Gastroesophageal sphincter (tissue), 4 donors: ENCODE measurements at regions not wholly inside any gene's neighbourhood (a gene's known extent, or its start where the extent isn't known, plus 50 kb on each side); places are given as distances from the start of the nearest gene placed in this dataset.

ENCODE experiments used
- ATAC-seq: fragments of 150-250 bp; one replicate; pipeline ENCODE4 v1.9.1; 2016; ENCODE audit warnings: mild to moderate bottlenecking, moderate library complexity
- H3K27ac ChIP-seq, 4 donors: fragments of 200-600 bp; sonication (generic) in 3 of 4; 1 replicate in 3 of 4; 2 replicates in 1 of 4; pipeline ENCODE4 v1.5.1; 2016 to 2019
- H3K27me3 ChIP-seq: fragments of 200-600 bp; sonication (generic); one replicate; pipeline ENCODE4 v1.5.1; 2019
- H3K36me3 ChIP-seq, 2 donors: fragments of 200-600 bp; sonication (generic); one replicate each; pipeline ENCODE4 v1.5.1; 2019; ENCODE audit warnings: control low read depth in 1 of 2
- H3K4me1 ChIP-seq, 3 donors: fragments of 200-600 bp; sonication (generic); 1 replicate in 2 of 3; 2 replicates in 1 of 3; pipeline ENCODE4 v1.5.1; 2016 to 2019; ENCODE audit warnings: control low read depth in 2 of 3
- H3K4me3 ChIP-seq, 2 donors: fragments of 200-600 bp; sonication (generic); one replicate each; pipeline ENCODE4 v1.5.1; 2019; ENCODE audit warnings: mild to moderate bottlenecking in 1 of 2, moderate library complexity in 1 of 2
- H3K9me3 ChIP-seq, 3 donors: fragments of 200-600 bp; sonication (generic); one replicate each; pipeline ENCODE4 v1.5.1; 2017 to 2019; ENCODE audit warnings: control low read depth in 2 of 3
- EP300 ChIP-seq: sonication (generic); formaldehyde crosslinking; IDR thresholded peaks from one replicate; pipeline ENCODE4 v1.6.1; 2017; ENCODE audit warnings: antibody characterized with exemption, mild to moderate bottlenecking
- POLR2A ChIP-seq, 2 donors: fragments of 450-650 bp; IDR thresholded peaks; one replicate each; pipeline ENCODE4 v1.6.1; 2017; ENCODE audit warnings: antibody characterized with exemption in 2 of 2, mild to moderate bottlenecking in 2 of 2, moderate library complexity in 1 of 2
- POLR2AphosphoS5 ChIP-seq: sonication (generic); formaldehyde crosslinking; IDR thresholded peaks from one replicate; pipeline ENCODE4 v1.6.1; 2017; ENCODE audit warnings: antibody characterized with exemption
- WGBS, 2 donors: methylation state at CpG; one replicate each; pipeline ENCODE4 v1.1.5; 2018; ENCODE audit warnings: low coverage in 1 of 2; 5-methylcytosine and 5-hydroxymethylcytosine counted together
- TF ChIP-seq, protein P1 (sequence below), 4 experiments: fragments of 200-600 bp in 2 of 4; fragments of 450-650 bp in 2 of 4; sonication (generic) in 1 of 4; IDR thresholded peaks; one replicate each; pipeline ENCODE4 v1.5.1; 2017 to 2019; ENCODE audit warnings: antibody characterized with exemption in 4 of 4, mild to moderate bottlenecking in 2 of 4, moderate library complexity in 2 of 4

DNA sequence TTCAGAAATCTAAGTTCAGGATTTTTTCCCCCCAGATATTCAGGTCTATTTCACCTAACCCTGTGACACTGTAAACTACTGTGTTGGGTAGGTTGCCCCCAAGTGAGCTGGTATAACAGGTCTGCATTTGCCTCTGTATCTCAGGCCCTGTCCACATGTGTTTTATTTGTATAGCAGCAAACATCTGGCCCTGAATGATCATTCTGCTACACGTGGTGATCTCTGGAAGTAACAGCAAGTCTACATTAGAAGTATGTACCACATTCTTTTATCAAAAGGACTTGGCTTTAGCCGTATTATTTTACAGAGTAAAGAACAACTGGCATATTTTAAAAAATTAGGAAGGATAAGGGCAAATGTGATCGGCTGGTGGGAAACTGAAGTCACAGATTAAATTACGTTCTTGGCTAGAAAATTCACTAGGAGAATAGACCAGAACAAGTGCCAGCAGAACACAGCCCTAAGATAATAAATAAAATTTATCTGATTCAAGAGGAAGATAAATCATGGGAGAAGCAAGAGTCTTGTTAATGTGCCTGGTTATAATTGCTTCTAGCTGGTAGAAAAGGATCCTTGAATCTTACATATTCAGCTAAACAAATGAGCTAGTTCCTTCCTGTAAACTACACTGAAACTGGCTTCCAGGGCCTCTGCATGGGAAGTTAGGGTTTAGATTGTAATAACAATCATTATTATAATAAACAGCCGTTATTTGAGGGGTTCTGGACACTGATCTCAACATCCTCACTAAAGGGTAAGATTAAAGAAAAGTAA, 192.1 kb downstream of the SAMD5 start:
- no peak for ATAC-seq
- Histone ChIP-seq H3K4me1 (no peaks in the 10 kb centered on the region), H3K27ac (no peak overlapping the region), H3K36me3 (no peaks in the 10 kb centered on the region), H3K9me3 (no peaks in the 10 kb centered on the region), H3K4me3 (no peak overlapping the region), H3K27me3 (no peaks in the 10 kb centered on the region)
- 46 to 80% methylated on average over 4 to 5 of the region's 5 CpGs for WGBS, 2 donors
- TF ChIP-seq POLR2A (IDR thresholded peaks at IDR 0.05), result no peak
- TF ChIP-seq EP300, result no peak
- no peak for TF ChIP-seq POLR2AphosphoS5
- TF ChIP-seq, protein P1, sequence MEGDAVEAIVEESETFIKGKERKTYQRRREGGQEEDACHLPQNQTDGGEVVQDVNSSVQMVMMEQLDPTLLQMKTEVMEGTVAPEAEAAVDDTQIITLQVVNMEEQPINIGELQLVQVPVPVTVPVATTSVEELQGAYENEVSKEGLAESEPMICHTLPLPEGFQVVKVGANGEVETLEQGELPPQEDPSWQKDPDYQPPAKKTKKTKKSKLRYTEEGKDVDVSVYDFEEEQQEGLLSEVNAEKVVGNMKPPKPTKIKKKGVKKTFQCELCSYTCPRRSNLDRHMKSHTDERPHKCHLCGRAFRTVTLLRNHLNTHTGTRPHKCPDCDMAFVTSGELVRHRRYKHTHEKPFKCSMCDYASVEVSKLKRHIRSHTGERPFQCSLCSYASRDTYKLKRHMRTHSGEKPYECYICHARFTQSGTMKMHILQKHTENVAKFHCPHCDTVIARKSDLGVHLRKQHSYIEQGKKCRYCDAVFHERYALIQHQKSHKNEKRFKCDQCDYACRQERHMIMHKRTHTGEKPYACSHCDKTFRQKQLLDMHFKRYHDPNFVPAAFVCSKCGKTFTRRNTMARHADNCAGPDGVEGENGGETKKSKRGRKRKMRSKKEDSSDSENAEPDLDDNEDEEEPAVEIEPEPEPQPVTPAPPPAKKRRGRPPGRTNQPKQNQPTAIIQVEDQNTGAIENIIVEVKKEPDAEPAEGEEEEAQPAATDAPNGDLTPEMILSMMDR (IDR thresholded peaks at IDR 0.05), result no peak

- no peak for ATAC-seq
- no peak overlapping the region for H3K27ac ChIP-seq
- H3K36me3 ChIP-seq, result no peaks in the 10 kb centered on the region
- WGBS, 2 donors, result 80 to 81% methylated on average over 3 to 5 of the region's 5 CpGs
- TF ChIP-seq POLR2A (IDR thresholded peaks at IDR 0.05), result no peak
- no peak for TF ChIP-seq EP300
- TF ChIP-seq, protein P1 (IDR thresholded peaks at IDR 0.05), result no peak
- no peak for TF ChIP-seq POLR2AphosphoS5
- no peak overlapping the region for H3K4me3 ChIP-seq
- H3K4me1 ChIP-seq, result no peaks in the 10 kb centered on the region
- no peaks in the 10 kb centered on the region for H3K27me3 ChIP-seq
- no peaks in the 10 kb centered on the region for H3K9me3 ChIP-seq
Measured at GRCh38 chr6:147704691-147705090, 196.2 kb downstream of the SAMD5 start.

- ATAC-seq, result no peak
- TF ChIP-seq, protein P1 (IDR thresholded peaks at IDR 0.05), result no peak
- TF ChIP-seq POLR2A (IDR thresholded peaks at IDR 0.05) (no peak), EP300 (no peak), POLR2AphosphoS5 (no peak)
- no peaks in the 10 kb centered on the region for H3K27me3 ChIP-seq
- no peaks in the 10 kb centered on the region for H3K4me1 ChIP-seq
- H3K27ac ChIP-seq, result no peak overlapping the region
- no peaks in the 10 kb centered on the region for H3K36me3 ChIP-seq
- no peak overlapping the region for H3K4me3 ChIP-seq
- no peaks in the 10 kb centered on the region for H3K9me3 ChIP-seq
Measured at GRCh38 chr6:147707524-147707923, 199.0 kb downstream of the SAMD5 start.

- H3K4me3 ChIP-seq, result no peak overlapping the region
- H3K9me3 ChIP-seq, result no peaks in the 10 kb centered on the region
- H3K27me3 ChIP-seq, result no peaks in the 10 kb centered on the region
- no peaks in the 10 kb centered on the region for H3K36me3 ChIP-seq
- no peaks in the 10 kb centered on the region for H3K4me1 ChIP-seq
- TF ChIP-seq, protein P1 (IDR thresholded peaks at IDR 0.05), result no peak
- no peak overlapping the region for H3K27ac ChIP-seq
- ATAC-seq, result no peak
- 87 to 94% methylated on average over 3 of the region's 3 CpGs for WGBS, 2 donors
Measured at GRCh38 chr6:147708170-147708569, 199.7 kb downstream of the SAMD5 start.
